KBM-7 (cell line): ENCODE measurements at regions not wholly inside any gene's neighbourhood (a gene's known extent, or its start where the extent isn't known, plus 50 kb on each side); places are given as distances from the start of the nearest gene placed in this dataset.
A peak's percentile ranks its signal among the peaks of the same experiment; 100 is the strongest.
"Not testable (repeated sequence)": the region's sequence is repeated elsewhere in the genome, so short reads cannot be mapped to it uniquely, and the experiment has no call there.

Experiments used
- DNase-seq: peaks from one replicate; pipeline ENCODE4 v3.0.0-alpha.2; 2015
- in situ Hi-C: fragments of 300-500 bp; cut with MboI; formaldehyde crosslinking; loops from 2 replicates; pipeline ENCODE4 v1.14.3; 2020; ENCODE audit warnings: low sequenced_read_pairs, low pct_unique_long_range_greater_than_20kb, mixed read lengths

DNA sequence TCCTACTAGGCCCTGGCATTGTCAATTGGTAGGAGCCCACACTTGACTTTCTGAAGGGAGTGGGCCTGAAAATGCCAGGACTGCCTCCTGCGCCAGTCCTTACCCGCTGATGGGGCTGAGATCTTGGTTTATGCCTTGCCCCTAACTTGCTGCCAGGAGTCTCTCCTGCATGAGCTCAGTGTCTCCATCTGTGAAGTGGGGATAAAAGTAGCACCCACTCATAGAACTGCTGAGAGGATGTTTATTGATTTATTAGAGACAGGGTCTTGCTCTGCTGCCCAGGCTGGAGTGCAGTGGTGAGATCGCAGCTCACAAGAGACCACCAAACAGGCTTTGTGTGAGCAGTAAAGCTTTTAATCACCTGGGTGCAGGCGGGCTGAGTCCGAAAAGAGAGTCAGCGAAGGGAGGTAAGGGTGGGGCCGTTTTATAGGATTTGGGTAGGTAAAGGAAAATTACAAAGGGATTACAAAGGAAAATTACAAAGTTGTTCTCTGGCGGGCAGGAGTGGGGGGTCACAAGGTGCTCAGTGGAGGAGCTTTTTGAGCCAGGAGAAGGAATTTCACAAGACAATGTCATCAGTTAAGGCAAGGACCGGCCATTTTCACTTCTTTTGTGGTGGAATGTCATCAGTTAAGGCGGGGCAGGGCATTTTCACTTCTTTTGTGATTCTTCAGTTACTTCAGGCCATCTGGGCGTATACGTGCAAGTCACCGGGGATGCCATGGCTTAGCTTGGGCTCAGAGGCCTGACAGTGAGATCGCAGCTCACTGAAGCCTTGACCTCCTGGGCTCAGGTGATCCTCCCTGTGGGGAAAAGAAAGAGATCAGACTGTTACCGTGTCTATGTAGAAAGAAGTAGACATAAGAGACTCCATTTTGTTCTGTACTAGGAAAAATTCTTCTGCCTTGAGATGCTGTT, 93.7 kb downstream of the LSM3 start:
- in situ Hi-C loops, result not testable (repeated sequence)

DNA sequence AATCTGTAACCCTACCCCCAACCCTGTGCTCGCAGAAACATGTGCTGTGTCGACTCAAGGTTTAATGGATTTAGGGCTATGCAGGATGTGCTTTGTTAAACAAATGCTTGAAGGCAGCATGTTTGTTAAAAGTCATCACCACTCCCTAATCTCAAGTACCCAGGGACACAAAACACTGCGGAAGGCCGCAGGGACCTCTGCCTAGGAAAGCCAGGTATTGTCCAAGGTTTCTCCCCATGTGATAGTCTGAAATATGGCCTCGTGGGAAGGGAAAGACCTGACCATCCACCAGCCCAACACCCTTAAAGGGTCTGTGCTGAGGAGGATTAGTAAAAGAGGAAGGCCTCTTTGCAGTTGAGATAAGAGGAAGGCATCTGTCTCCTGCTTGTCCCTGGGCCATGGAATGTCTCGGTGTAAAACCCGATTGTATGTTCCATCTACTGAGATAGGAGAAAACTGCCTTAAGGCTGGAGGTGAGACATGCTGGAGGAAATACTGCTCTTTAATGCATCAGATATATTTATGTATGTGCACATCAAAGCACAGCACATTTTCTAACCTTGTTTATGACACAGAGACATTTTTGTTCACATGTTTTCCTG, 94.4 kb downstream of the LSM3 start:
- DNase-seq, in situ Hi-C loops: not testable (repeated sequence)

More for the DNA sequence above, 93.7 kb downstream of the LSM3 start:
- not testable (repeated sequence) for DNase-seq

DNA sequence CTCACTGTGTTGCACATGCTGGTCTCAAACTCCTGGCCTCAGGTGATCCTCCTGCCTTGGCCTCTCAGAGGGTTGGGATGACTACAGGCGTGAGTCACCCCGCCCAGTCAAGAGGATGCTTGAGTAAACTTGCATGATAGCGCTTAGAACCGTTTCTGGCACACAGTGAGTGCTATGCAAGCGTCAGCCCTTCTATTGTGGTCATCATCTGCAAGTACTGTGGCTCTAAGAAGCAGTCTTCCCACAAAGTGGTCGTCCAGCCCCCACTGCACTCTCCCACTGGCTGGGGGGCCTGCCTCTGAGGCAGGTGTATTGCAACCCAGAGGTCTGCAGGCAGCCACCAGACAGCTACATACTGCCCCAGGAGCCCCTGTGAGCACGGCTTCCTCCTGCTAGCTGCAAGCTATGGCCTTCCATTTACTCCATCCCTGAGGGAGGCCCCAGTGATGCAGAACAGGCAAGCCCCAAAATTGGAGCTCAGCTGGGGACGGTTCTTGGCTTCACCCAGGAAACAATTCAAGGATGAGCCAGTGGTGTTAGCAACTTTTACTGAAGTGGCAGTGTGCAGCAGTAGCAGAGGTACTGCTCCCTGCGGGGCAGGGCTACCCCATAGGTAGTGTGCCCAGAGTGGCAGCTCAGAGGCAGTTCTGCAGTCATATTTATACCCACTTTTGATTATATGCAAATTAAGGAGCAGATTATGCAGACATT, 95.4 kb downstream of the LSM3 start:
- no peak for DNase-seq
- in situ Hi-C loops, result no loop called here

DNA sequence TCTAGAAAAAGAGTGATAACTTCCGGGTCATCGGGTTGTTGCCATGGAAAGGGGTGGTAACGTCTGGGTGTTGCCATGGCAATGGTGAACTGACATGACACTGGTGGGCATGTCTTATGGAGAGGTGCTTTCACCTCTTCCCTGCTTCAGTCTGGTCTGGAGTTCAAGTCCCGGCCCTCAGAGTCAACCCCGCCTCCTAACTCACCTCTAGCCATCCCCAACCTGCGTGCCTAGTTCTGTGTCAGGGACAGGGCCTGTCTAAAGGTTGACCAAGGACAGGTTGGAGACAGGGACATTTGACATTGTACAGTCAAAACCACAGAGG, 96.0 kb downstream of the LSM3 start:
- no peak for DNase-seq
- in situ Hi-C loops, result no loop called here

DNA sequence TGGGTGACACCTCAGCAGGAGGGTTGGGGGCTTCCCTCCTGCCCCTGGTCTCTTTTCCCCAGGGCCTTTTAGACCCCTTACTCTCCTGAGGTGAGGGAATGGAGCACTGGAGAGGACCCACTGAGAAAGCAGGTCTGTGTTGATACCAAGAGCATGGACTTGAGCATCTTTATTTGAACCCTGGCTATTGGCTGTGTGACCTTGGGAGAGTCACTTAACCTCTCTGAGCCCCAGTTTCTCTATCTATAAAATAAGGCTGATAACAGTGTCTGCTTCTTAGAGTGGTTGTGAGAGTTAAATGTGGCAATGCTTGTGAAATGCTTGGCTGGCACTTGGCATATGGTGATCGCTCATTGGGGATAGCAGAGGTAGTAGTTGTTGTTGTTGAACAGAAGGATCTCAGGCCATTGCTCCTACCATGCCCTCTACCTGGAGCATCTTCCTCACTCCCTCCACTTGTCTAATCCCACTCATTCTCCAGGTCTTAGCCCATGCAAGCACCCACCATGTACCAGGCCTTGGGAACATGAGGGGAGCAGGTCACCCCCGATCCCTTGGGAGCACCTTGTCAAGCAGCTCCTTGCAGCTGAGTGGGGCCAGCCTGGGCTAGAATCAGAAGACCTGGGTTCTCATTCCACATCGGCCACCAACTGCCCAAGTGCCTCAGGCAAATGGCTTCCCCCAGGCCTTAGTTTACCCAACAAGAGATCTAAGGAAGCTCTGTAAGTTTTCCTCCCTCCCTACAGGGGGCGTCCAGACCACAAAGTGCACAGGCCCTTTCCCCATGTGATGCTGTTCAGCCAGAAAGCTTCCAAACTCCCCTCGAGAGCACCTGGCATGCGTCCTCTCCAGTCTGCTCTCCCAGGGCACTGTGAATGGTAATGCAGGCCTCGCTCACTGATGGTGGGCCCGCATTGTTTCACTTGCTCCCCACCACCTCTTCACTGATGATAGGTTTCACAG, 96.7 kb downstream of the LSM3 start:
- no peak for DNase-seq
- in situ Hi-C loops, result no loop called here

DNA sequence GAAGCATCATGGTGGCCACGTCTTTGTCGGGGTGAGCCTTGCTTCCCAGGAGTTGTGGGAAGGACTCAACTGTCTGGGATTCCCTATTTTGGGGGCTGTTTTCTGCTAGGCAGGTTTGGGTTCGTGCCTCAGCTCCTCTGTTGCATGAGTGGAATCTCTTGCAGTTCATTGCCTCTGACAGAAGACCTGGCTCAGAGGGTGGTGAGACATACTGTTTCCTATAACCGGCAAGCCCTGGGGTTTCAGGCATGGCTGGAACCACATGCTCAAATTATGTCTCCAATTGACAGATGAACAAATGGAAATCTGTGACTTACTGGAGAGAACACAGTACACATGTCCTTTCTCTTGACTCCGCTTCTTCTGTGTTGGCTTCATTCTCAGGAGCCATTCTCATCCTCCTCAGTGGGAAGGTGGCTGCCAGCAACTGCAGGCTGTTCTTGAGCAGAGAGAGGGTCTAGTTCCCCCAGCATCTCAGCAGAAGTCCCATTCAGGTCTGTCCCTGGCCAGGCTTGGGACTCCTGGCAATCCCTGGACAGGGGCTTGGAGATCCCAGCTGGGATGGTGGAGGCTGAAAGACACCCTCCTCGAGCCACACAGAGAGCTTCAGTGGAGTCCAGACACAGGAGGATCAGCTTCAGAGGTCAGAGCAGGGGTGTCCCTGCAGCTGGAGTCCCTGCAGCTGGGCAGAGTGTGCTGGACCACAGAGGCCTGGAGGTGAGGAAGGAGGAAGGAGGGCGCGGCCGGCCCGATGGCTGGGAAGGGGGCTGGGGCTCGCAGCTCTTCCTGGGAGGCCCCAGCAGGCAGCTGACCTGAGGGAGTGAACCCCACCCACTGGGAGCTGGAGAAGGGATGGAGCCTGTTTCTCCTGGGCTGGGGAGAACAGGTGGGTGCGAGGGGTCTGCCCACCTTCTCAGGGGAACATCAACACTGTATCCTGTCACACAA, 97.6 kb downstream of the LSM3 start:
- DNase-seq, result no peak
- in situ Hi-C loops, result no loop called here

DNA sequence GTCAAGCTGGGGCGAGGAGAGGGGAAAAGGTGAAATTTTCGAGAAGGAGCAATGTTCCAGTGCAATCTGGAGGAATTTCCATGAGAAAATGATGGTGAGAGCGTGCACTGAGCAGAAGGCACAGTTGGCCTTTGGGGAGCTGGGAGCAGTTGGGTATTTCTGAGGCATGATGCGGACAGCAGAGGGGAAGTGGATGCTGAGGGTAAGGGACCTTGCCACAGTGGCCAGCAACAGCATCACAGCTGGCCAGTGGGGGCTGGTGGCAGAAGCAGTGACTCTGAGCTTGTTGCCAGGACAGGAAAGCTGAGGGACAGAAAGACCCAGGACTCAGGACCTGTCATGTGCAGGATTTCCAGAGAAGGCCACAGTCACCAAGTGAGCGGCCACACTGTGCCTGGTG, 98.9 kb downstream of the LSM3 start:
- in situ Hi-C loops, result no loop called here
- no peak for DNase-seq

DNA sequence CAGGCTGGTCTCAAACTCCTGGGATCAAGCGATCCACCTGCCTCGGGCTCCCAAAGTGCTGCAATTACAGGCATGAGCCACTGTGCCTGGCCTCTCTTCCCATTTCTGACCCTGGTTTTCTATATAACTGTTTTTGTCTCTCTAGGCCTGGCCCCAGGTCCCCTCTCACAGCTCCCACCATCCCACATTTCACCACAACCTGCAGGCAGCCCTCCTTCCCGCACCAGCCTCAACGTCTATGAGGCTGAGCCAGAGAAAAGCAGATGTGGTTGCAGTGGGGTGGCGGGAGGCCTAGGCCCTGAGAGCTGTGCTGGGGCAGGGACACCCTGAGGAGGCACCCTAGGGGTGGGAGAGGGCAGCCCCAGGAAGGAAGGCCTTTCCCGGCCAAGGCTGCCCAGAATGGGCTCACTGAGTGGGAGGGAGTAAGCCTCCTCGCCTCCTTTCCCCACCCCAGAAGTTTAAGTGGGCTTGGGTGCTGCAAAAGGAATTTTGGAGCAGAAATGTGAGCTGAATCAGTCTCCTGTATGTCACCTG, 99.7 kb downstream of the LSM3 start:
- in situ Hi-C loops, result no loop called here

DNA sequence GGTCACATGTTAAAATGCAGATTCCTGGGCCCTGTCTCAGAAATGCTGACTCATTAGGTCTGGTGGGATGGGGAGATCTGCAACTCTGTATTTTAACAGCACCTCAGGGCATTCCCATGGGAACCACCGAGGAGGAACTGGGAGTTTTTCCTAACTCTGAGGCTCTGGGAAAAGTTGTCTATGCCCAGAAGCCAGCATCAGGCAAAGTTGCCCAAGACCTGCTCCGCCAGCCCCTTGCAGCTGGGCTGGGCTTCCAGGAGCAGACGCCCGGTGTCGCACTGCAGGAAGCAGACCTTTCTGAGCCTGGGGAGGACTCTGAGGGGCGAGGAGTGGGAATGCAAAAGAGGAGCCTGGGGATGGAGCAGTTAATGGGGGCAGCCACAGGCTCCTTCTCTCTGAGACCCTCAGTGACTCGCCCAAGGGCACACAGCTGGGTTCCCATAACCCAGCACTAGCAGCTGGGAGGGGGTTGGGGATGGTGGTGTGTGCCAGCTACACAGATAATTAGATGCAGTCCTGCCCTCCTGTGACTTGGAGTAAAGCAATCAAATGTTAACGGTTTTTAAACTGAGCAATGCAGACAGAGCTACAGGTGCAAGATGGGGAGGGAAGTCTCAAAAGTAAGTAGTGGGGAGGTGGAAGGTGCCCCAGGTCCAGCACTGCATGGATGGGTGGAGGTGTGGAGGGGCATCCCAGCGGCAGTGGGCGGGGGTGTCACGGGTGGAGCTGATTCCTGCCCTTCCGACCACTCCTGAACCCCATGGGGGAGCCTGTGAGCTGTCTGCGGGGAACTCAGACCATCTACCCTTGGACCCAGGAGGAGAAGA, 100.4 kb downstream of the LSM3 start:
- no peak for DNase-seq

More for the DNA sequence above, 99.7 kb downstream of the LSM3 start:
- DNase-seq, result peak; percentile 48

DNA sequence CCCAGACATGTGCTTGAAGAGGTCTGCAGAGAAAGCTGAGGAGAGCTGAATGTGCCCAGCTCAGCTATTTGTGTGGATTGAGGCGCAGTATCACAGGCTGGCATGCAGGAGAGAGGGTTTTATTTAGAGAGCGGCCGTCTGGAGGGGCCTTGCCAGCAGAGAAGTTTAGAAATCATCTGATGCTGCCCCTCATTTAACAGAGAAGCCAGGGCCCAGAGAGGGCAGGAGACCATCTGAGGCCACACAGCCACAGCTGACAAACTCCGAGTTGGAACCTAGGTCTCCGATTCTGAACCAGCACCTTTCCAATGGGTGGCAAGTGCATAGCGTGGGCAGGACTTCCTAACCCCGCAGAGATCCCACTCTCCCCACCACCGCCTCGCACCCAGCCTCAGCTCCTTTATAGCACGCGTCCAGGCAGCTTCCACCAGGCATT, 101.0 kb downstream of the LSM3 start:
- no peak for DNase-seq
- in situ Hi-C loops, result no loop called here

More for the DNA sequence above, 100.4 kb downstream of the LSM3 start:
- in situ Hi-C loops, result no loop called here

DNA sequence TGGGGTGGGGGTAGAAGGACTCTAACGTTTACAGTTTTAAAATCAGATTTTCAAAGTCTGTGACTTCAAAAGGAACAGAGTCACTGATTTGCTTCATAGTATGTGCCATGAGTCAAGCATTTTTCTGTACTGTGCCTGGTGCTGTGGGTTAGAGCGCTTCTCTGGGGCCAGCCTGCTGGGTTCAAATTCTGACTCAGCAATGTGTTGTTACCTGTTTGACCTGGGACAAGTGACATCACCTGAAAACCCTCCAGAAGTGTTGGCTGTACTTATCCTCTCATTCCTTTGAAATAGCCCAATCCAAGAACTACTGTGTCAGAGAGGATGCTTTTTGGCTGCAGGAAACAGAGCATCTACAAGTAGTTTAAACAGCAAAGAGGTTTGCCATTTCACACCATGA, 101.7 kb downstream of the LSM3 start:
- no peak for DNase-seq
- in situ Hi-C loops, result no loop called here

DNA sequence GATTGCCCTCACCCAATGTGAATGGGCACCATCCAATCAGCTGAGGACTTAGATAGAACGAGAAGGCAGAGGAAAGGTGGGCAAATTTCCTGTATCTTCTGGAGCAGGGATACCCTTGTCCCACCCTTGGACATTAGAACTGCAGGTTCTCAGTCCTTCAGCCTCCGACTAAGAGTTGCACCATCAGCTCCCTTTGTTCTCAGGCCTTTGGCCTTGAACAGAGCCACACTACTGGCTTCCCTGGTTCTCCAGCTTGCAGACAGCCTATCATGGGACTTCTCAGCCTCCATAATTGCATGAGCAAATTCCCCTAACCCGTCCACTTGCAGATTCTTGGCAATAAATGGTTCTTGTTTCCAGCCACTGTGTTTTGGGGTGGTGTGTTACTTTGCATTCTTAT, 102.4 kb downstream of the LSM3 start:
- in situ Hi-C loops, result no loop called here
- no peak for DNase-seq

DNA sequence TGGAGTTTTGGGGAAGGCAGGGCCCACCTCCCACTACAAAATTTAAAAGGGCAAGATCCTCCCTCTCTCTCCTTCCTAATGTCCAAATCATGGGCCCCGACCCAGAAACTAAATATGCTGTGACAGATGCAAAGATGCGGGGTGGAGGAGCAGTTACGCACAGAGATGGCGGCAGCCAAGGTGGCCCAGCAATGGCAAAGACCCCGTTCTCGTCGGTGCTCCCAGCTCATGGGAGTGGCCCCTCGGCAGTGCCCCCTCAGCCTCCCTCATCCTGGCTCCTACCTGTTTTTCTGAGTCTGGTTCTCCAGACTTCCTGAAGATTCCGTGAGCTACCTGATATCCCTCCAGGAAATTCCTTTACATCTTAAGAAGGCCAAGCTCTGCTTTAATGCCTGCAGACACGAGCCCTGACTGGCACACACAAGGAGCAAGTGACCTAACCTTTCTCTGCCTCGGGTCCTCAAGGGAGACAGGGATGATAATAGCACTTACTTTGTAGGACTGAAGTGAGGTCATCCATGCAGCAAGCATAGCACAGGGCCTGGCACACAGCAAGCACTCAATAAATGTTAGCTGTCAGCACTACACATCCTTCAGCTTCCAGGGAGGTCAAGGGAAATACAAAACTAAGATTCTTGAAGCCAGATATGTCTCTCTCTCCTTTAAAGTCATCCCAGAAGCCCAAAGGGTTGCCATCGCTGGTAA, 103.5 kb downstream of the LSM3 start:
- in situ Hi-C loops, result no loop called here
- DNase-seq, result no peak

DNA sequence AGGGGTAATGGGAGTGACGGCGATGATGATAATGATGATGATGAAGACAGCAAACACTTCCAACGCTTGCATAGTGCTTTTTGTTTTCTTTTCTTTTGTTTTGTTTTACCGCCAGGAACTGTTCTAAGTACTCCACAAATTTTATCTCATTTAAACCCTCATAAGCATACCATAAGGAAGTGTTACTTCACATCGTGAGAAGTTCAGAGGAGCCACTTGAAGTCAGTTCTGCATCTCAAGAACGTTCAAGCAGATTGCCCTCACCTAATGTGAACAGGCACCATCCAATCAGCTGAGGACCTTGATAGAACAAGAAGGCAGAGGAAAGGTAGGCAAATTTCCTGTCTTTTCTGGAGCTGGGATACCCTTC, 104.1 kb downstream of the LSM3 start:
- in situ Hi-C loops, result no loop called here
- no peak for DNase-seq

DNA sequence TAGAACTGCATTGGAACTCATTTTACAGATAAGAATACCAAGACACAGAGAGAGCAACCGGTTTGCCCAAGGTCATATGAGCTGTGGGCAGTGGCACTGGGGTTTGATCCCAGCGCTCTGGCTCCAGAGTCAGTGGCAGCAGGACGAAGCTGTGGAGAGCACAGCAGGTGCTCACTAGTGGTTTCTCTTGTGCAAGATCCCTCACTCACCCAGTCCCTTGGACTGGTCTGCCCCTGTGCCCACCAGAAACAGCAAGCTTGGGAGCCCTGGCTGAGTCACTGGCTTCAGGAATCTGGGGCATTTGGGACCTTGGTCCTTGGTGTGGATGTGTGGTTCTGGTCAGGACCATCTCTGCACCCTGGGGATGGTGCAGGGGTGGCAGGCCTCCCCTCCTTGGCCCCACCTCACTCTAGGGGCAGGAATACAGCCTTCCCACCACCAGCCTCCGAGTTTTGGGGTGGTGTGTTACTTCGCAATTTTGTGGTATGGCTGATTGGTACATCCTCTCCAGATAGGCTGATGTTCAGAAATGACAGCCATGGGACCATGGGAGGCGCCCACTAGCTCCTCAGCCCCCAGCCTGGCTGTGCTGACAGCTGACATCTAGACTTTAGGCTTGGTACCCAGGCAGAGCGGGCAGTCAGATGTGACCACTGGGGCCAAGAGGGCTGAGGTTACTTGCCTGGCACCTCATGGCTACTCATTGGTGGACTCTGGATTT, 104.6 kb downstream of the LSM3 start:
- DNase-seq, result no peak
- in situ Hi-C loops, result no loop called here
